ENCODE measurements at regions not wholly inside any gene's neighbourhood (a gene's known extent, or its start where the extent isn't known, plus 50 kb on each side); places are given as distances from the start of the nearest gene placed in this dataset.

GRCh38 chr7:91327346-91327745 lies 63.1 kb downstream of the FZD1 start:
- TF ChIP-seq EZH2phosphoT487 (IDR thresholded peaks at IDR 0.05; ENCODE audit: insufficient read depth, low read depth) (no peak), EZH2 (IDR thresholded peaks at IDR 0.05; ENCODE audit: insufficient read depth, poor library complexity, severe bottlenecking) (no peak)

Data from GM23248 (cell line).